ENCODE measurements at regions not wholly inside any gene's neighbourhood (a gene's known extent, or its start where the extent isn't known, plus 50 kb on each side); places are given as distances from the start of the nearest gene placed in this dataset.

GRCh38 chr6:104537872-104538271, 321.8 kb downstream of the HACE1 start:
- Histone ChIP-seq H3K4me1 (ENCODE audit: control insufficient read depth, insufficient read depth, low read length) (no peaks in the 10 kb centered on the region; the same call in 1 of the 2 replicates), H3K9me3 (ENCODE audit: control insufficient read depth, insufficient read depth, low read depth, low read length) (no peaks in the 10 kb centered on the region), H3K9ac (ENCODE audit: low read length) (no peak overlapping the region), H3K27ac (ENCODE audit: low read depth, low read length) (no peak overlapping the region), H3K4me3 (ENCODE audit: low read depth, low read length) (no peak overlapping the region), H3K36me3 (ENCODE audit: control insufficient read depth, insufficient read depth, low read length) (no peaks in the 10 kb centered on the region), H3K27me3 (ENCODE audit: control insufficient read depth, insufficient read depth, low read length) (no peaks in the 10 kb centered on the region)

DNA sequence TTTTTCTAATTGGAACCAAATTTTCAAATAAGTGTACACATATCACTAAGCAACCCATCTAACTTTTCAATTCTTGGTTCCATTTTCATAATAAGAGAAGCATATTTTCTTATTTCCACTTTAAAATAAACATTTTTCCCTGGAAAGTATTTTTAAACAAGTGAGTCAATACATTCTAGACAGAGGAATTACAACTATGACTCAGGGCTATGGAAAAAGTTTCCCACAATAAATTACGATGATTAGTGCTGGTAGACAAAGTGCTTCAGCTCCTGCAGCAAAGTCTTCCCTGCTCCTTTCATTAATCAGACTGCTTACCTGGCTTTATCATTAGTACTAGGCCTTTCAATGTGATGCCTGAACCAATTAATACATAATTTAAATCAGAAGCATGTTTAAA, 322.5 kb downstream of the HACE1 start:
- H3K4me3 ChIP-seq (ENCODE audit: low read depth, low read length), result no peak overlapping the region
- H3K9me3 ChIP-seq (ENCODE audit: control insufficient read depth, insufficient read depth, low read depth, low read length), result no peaks in the 10 kb centered on the region
- H3K9ac ChIP-seq (ENCODE audit: low read length), result no peak overlapping the region
- no peak overlapping the region for H3K27ac ChIP-seq (ENCODE audit: low read depth, low read length)
- H3K27me3 ChIP-seq (ENCODE audit: control insufficient read depth, insufficient read depth, low read length), result no peaks in the 10 kb centered on the region
- H3K36me3 ChIP-seq (ENCODE audit: control insufficient read depth, insufficient read depth, low read length), result no peaks in the 10 kb centered on the region
- no peaks in the 10 kb centered on the region; the same call in 1 of the 2 replicates for H3K4me1 ChIP-seq (ENCODE audit: control insufficient read depth, insufficient read depth, low read length)

- Histone ChIP-seq H3K4me1 (ENCODE audit: control insufficient read depth, insufficient read depth, low read length) (no peaks in the 10 kb centered on the region; the same call in 1 of the 2 replicates), H3K27me3 (ENCODE audit: control insufficient read depth, insufficient read depth, low read length) (no peaks in the 10 kb centered on the region), H3K9me3 (ENCODE audit: control insufficient read depth, insufficient read depth, low read depth, low read length) (no peaks in the 10 kb centered on the region), H3K36me3 (ENCODE audit: control insufficient read depth, insufficient read depth, low read length) (no peaks in the 10 kb centered on the region), H3K4me3 (ENCODE audit: low read depth, low read length) (no peak overlapping the region), H3K27ac (ENCODE audit: low read depth, low read length) (no peak overlapping the region), H3K9ac (ENCODE audit: low read length) (no peak overlapping the region)
These were observed 327.3 kb downstream of the HACE1 start for GRCh38 chr6:104532462-104532861.

DNA sequence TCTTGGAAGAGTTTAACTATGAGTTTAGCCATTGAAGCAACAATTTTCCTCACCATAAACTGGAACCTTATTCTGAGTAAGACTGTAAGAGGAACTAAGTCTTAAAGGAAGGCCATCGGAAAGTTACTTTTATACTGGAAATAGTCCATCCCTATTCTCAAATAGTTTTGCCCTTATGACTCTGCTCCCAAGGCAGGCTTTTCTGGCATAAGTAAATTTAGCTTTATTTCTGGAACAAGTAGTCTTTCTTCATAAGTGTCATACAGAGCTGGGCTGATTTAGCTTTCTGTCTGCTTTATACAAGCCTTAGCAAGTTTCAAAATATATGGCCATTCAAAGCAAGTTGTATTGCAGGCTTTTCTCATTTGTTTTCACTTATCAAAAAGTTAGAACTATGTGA, 328.1 kb downstream of the HACE1 start:
- Histone ChIP-seq H3K4me1 (ENCODE audit: control insufficient read depth, insufficient read depth, low read length) (peaks cover under 1% of the 10 kb centered on the region; the same call in 1 of the 2 replicates), H3K27me3 (ENCODE audit: control insufficient read depth, insufficient read depth, low read length) (no peaks in the 10 kb centered on the region), H3K9ac (ENCODE audit: low read length) (no peak overlapping the region), H3K36me3 (ENCODE audit: control insufficient read depth, insufficient read depth, low read length) (no peaks in the 10 kb centered on the region), H3K9me3 (ENCODE audit: control insufficient read depth, insufficient read depth, low read depth, low read length) (no peaks in the 10 kb centered on the region), H3K4me3 (ENCODE audit: low read depth, low read length) (no peak overlapping the region), H3K27ac (ENCODE audit: low read depth, low read length) (no peak overlapping the region)

- 0 out of 2 replicates have a peak, but pooled peaks cover 3% of the 10 kb centered on the region for H3K4me1 ChIP-seq (ENCODE audit: control insufficient read depth, insufficient read depth, low read length)
- no peak overlapping the region for H3K9ac ChIP-seq (ENCODE audit: low read length)
- H3K9me3 ChIP-seq (ENCODE audit: control insufficient read depth, insufficient read depth, low read depth, low read length), result no peaks in the 10 kb centered on the region
- H3K27me3 ChIP-seq (ENCODE audit: control insufficient read depth, insufficient read depth, low read length), result no peaks in the 10 kb centered on the region
- no peak overlapping the region for H3K4me3 ChIP-seq (ENCODE audit: low read depth, low read length)
- H3K27ac ChIP-seq (ENCODE audit: low read depth, low read length), result no peak overlapping the region
- H3K36me3 ChIP-seq (ENCODE audit: control insufficient read depth, insufficient read depth, low read length), result no peaks in the 10 kb centered on the region
These were observed 331.8 kb downstream of the HACE1 start for GRCh38 chr6:104527761-104528415.

DNA sequence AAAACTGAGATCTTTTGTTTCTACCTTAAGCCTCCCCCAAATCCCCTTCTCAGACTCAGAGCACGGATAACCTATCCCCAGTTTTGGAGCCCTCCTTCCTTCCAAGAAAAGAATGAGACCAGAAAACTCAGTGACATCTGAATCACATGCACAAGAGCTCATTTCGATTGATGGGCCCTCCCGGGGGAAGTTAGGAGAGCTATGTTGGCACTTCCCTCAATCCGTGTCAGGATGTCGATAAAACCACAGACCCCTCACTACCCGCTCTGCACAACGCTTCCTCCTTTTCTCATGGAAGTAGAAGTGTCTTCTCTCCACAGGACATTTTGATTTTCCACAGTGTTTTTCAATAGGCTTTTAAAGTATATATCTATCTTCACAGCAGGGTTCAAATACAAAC, 332.4 kb downstream of the HACE1 start:
- H3K36me3 ChIP-seq (ENCODE audit: control insufficient read depth, insufficient read depth, low read length), result no peaks in the 10 kb centered on the region
- no peaks in the 10 kb centered on the region for H3K9me3 ChIP-seq (ENCODE audit: control insufficient read depth, insufficient read depth, low read depth, low read length)
- H3K4me3 ChIP-seq (ENCODE audit: low read depth, low read length), result no peak overlapping the region
- H3K27ac ChIP-seq (ENCODE audit: low read depth, low read length), result no peak overlapping the region
- H3K27me3 ChIP-seq (ENCODE audit: control insufficient read depth, insufficient read depth, low read length), result no peaks in the 10 kb centered on the region
- H3K4me1 ChIP-seq (ENCODE audit: control insufficient read depth, insufficient read depth, low read length), result 0 out of 2 replicates have a peak, but pooled peaks cover 3% of the 10 kb centered on the region
- no peak overlapping the region for H3K9ac ChIP-seq (ENCODE audit: low read length)

- Histone ChIP-seq H3K4me3 (ENCODE audit: low read depth, low read length) (no peak overlapping the region), H3K27me3 (ENCODE audit: control insufficient read depth, insufficient read depth, low read length) (no peaks in the 10 kb centered on the region), H3K9ac (ENCODE audit: low read length) (no peak overlapping the region), H3K9me3 (ENCODE audit: control insufficient read depth, insufficient read depth, low read depth, low read length) (no peaks in the 10 kb centered on the region), H3K27ac (ENCODE audit: low read depth, low read length) (no peak overlapping the region), H3K4me1 (ENCODE audit: control insufficient read depth, insufficient read depth, low read length) (0 out of 2 replicates have a peak, but pooled peaks cover 3% of the 10 kb centered on the region), H3K36me3 (ENCODE audit: control insufficient read depth, insufficient read depth, low read length) (no peaks in the 10 kb centered on the region)
These were observed 333.3 kb downstream of the HACE1 start for GRCh38 chr6:104526376-104526775.

GRCh38 chr6:104525677-104526322, 333.9 kb downstream of the HACE1 start:
- no peaks in the 10 kb centered on the region for H3K36me3 ChIP-seq (ENCODE audit: control insufficient read depth, insufficient read depth, low read length)
- H3K27ac ChIP-seq (ENCODE audit: low read depth, low read length), result no peak overlapping the region
- no peak overlapping the region for H3K4me3 ChIP-seq (ENCODE audit: low read depth, low read length)
- no peak overlapping the region for H3K9ac ChIP-seq (ENCODE audit: low read length)
- 0 out of 2 replicates have a peak, but pooled peaks cover 3% of the 10 kb centered on the region for H3K4me1 ChIP-seq (ENCODE audit: control insufficient read depth, insufficient read depth, low read length)
- H3K27me3 ChIP-seq (ENCODE audit: control insufficient read depth, insufficient read depth, low read length), result no peaks in the 10 kb centered on the region
- H3K9me3 ChIP-seq (ENCODE audit: control insufficient read depth, insufficient read depth, low read depth, low read length), result no peaks in the 10 kb centered on the region

- Histone ChIP-seq H3K36me3 (ENCODE audit: control insufficient read depth, insufficient read depth, low read length) (no peaks in the 10 kb centered on the region), H3K4me3 (ENCODE audit: low read depth, low read length) (no peak overlapping the region), H3K27ac (ENCODE audit: low read depth, low read length) (no peak overlapping the region), H3K9ac (ENCODE audit: low read length) (no peak overlapping the region), H3K9me3 (ENCODE audit: control insufficient read depth, insufficient read depth, low read depth, low read length) (no peaks in the 10 kb centered on the region), H3K4me1 (ENCODE audit: control insufficient read depth, insufficient read depth, low read length) (0 out of 2 replicates have a peak, but pooled peaks cover 3% of the 10 kb centered on the region), H3K27me3 (ENCODE audit: control insufficient read depth, insufficient read depth, low read length) (no peaks in the 10 kb centered on the region)
These were observed 337.2 kb downstream of the HACE1 start for GRCh38 chr6:104522533-104522932.

DNA sequence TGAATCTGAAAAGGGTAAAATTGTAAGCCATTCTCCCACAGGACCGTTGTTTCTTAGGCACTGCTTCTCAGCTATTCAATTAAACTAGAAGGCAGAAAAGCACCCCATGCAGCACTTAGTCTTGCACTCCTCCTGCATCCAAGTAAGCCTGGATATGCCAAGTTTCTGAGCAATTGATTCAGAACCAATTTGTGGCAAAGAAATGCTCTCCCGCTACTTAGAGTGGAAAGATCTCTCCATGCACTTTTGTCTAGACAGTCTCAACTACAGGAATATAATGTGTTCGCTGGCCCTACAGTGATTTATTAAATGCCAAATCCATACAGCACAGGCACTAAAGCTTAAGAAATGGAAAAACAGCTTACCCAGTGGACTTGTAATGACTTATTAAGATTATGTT, 338.5 kb downstream of the HACE1 start:
- Histone ChIP-seq H3K9me3 (ENCODE audit: control insufficient read depth, insufficient read depth, low read depth, low read length) (no peaks in the 10 kb centered on the region), H3K27me3 (ENCODE audit: control insufficient read depth, insufficient read depth, low read length) (no peaks in the 10 kb centered on the region), H3K4me3 (ENCODE audit: low read depth, low read length) (no peak overlapping the region), H3K9ac (ENCODE audit: low read length) (no peak overlapping the region), H3K4me1 (ENCODE audit: control insufficient read depth, insufficient read depth, low read length) (no peaks in the 10 kb centered on the region), H3K27ac (ENCODE audit: low read depth, low read length) (no peak overlapping the region), H3K36me3 (ENCODE audit: control insufficient read depth, insufficient read depth, low read length) (no peaks in the 10 kb centered on the region)

GRCh38 chr6:104519566-104519965, 340.2 kb downstream of the HACE1 start:
- Histone ChIP-seq H3K27ac (ENCODE audit: low read depth, low read length) (no peak overlapping the region), H3K4me1 (ENCODE audit: control insufficient read depth, insufficient read depth, low read length) (no peaks in the 10 kb centered on the region), H3K27me3 (ENCODE audit: control insufficient read depth, insufficient read depth, low read length) (no peaks in the 10 kb centered on the region), H3K36me3 (ENCODE audit: control insufficient read depth, insufficient read depth, low read length) (no peaks in the 10 kb centered on the region), H3K4me3 (ENCODE audit: low read depth, low read length) (no peak overlapping the region), H3K9ac (ENCODE audit: low read length) (no peak overlapping the region), H3K9me3 (ENCODE audit: control insufficient read depth, insufficient read depth, low read depth, low read length) (no peaks in the 10 kb centered on the region)

Measured in HUES6 (cell line).